ENCODE measurements at regions not wholly inside any gene's neighbourhood (a gene's known extent, or its start where the extent isn't known, plus 50 kb on each side); places are given as distances from the start of the nearest gene placed in this dataset.

DNA sequence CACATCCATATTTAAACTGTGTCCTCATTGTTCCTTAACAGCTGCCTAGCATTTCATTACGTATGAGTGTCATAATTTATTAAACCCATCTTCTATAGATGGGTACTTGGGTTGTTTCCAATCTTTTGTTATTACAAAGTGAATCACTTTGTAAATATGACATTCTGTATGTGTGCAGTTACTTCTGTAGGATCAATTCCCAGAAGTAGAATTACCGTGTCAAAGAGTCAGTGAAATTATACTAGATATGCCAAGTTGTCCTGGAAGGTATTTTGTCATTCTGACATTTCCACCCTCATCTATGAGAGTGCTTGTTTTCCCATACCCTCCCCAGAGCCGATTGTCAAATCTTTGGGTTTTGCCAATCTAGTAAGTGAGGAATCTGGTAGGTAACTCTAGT lies 194.5 kb upstream of the APCDD1 start:
- DNase-seq = no peak
- TF ChIP-seq, protein P1, sequence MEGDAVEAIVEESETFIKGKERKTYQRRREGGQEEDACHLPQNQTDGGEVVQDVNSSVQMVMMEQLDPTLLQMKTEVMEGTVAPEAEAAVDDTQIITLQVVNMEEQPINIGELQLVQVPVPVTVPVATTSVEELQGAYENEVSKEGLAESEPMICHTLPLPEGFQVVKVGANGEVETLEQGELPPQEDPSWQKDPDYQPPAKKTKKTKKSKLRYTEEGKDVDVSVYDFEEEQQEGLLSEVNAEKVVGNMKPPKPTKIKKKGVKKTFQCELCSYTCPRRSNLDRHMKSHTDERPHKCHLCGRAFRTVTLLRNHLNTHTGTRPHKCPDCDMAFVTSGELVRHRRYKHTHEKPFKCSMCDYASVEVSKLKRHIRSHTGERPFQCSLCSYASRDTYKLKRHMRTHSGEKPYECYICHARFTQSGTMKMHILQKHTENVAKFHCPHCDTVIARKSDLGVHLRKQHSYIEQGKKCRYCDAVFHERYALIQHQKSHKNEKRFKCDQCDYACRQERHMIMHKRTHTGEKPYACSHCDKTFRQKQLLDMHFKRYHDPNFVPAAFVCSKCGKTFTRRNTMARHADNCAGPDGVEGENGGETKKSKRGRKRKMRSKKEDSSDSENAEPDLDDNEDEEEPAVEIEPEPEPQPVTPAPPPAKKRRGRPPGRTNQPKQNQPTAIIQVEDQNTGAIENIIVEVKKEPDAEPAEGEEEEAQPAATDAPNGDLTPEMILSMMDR (IDR thresholded peaks at IDR 0.05) = no peak
- no peak overlapping the region for H3K4me3 Mint-ChIP-seq
- no peaks in the 10 kb centered on the region; the same call in 1 of the 2 replicates for H3K9me3 Mint-ChIP-seq
- H3K4me1 Mint-ChIP-seq (ENCODE audit: low read depth) = no peaks in the 10 kb centered on the region
- H3K36me3 Mint-ChIP-seq (ENCODE audit: low read depth) = no peaks in the 10 kb centered on the region
- H3K27me3 Mint-ChIP-seq (ENCODE audit: insufficient read depth) = peaks cover 22% of the 10 kb centered on the region
- no peak overlapping the region for H3K27ac Mint-ChIP-seq

DNA sequence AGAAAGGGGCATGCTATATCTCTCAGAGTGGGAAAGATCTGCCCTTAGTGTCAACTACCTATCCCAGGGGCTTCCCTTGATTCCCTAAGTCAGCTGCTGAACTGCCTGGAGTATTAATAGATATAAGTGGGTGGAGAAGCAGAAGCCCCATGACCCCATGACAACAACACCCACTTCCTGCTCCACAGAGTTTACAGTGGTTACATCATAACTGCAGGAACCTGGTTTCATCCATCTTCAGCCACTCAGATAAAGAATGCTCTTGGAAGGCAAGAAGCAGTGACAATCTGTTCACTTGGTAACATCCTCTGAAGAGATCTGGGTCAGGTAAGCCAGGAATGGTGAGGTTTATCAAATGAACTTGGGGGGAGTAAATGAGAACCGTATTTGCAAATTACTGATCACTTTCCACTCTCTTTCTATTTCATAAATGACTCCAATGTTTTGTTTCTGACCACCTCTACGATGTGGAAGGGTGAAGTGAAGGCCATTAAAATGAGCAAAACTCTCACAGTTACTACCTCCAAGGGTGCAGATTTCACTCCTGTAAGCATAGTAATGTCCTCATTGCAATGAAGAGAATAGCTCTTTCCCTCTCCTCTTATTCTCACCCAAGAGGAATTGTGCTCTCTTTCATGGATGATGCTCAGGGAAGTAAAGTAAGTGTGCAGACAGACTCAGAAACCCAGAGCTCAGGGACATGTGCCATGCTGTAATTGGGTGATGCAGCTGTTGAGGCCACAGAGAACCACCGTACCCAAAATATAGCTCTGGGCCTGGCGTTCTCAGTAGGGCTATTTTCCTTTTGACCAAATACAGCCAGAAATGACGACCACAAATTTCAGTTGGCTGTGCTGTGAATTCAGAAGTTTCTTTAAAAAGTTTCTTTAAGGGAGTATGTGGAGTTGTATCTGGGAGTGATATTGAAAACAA lies 192.8 kb upstream of the APCDD1 start:
- Mint-ChIP-seq H3K4me3 (no peak overlapping the region), H3K27me3 (ENCODE audit: insufficient read depth) (peaks cover 23% of the 10 kb centered on the region), H3K4me1 (ENCODE audit: low read depth) (peaks cover 14% of the 10 kb centered on the region; the same call in 1 of the 2 replicates), H3K9me3 (no peaks in the 10 kb centered on the region; the same call in 1 of the 2 replicates), H3K27ac (no peak overlapping the region), H3K36me3 (ENCODE audit: low read depth) (no peaks in the 10 kb centered on the region)
- no peak for DNase-seq
- TF ChIP-seq, protein P1 (IDR thresholded peaks at IDR 0.05) = no peak

DNA sequence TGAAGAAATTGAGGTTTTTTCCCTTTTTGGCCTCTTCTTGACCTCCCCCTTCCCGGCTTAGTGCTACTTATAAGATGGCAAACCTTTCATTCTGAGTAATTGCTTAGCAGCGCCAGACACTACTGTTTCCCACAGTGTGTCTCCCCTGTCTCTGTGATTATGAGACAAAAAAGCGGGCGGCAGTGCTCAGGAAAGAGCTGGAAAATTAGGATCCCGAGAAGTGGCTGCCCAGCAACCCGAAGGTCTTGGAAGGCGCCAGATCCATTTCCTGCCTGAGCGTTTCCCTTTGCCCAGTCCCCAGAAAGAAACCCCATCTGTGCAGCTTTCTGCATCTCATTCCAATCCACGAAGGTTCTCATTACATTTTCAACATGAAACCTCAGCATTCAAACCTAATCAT lies 191.9 kb upstream of the APCDD1 start:
- no peak overlapping the region for H3K4me3 Mint-ChIP-seq
- no peak for DNase-seq
- H3K27ac Mint-ChIP-seq = no peak overlapping the region
- H3K36me3 Mint-ChIP-seq (ENCODE audit: low read depth) = no peaks in the 10 kb centered on the region
- H3K4me1 Mint-ChIP-seq (ENCODE audit: low read depth) = peaks cover 17% of the 10 kb centered on the region; the same call in 1 of the 2 replicates
- TF ChIP-seq, protein P1 (IDR thresholded peaks at IDR 0.05) = no peak
- no peaks in the 10 kb centered on the region; the same call in 1 of the 2 replicates for H3K9me3 Mint-ChIP-seq
- H3K27me3 Mint-ChIP-seq (ENCODE audit: insufficient read depth) = peaks cover 14% of the 10 kb centered on the region; the same call in 1 of the 2 replicates

DNA sequence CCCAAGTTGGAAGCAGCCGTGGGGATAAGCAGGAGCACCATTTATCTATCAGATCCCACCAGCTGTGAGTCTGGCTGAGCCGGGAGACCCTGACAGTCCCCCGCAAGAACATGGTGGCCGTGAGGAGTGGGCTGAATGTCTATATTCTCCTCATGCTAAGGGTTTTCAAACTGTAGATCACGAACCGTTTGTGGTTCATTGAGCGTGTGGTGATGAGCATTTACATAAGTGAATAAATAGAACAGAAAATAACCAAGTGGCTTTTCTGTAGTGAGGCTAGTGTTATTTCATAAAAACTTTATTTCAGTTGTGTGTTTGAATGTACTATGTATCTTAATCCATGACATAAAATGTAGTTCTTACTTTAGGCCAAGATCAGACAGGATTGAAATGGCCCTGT lies 190.2 kb upstream of the APCDD1 start:
- H3K4me3 Mint-ChIP-seq = no peak overlapping the region
- TF ChIP-seq, protein P1 (IDR thresholded peaks at IDR 0.05) = no peak
- no peak overlapping the region for H3K27ac Mint-ChIP-seq
- H3K27me3 Mint-ChIP-seq (ENCODE audit: insufficient read depth) = peaks cover 16% of the 10 kb centered on the region
- H3K4me1 Mint-ChIP-seq (ENCODE audit: low read depth) = peaks cover 17% of the 10 kb centered on the region; the same call in 1 of the 2 replicates
- no peaks in the 10 kb centered on the region for H3K36me3 Mint-ChIP-seq (ENCODE audit: low read depth)
- DNase-seq = no peak
- H3K9me3 Mint-ChIP-seq = no peaks in the 10 kb centered on the region; the same call in 1 of the 2 replicates

DNA sequence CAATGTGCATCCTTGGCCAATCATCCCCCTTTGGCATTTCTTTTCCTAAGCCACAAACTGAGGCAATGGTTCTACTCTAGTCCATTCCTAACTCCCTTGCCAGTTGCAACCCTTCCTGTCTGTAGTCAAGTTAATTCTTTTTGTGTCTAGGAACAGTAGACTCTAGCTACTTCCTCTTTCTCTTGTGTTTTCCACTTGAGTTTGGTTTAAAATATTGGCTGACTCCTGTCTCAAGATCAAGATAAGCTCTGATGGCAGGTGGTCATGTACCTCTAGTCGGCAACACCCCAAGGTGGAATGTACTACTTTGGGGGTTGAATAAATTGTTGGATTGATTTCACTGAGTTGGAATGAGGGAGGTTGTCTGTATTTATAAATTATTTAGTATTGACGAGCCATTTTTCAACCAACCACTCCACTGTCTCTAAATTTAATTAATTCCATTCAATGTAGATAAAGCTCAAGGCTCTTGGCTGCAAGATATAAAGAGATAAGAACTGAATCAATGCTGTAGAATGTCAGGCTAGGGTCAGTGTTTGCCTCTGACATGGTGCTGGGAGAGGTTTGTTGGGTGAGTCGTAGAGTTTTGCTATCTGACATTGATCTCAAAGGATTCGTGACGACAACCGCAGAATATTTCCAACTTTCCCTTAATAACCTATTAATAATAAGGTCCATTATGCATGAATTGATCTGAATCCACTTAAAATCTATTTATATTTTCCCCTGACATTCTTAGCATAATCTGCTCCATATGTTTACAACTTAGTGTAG lies 188.7 kb upstream of the APCDD1 start:
- TF ChIP-seq, protein P1 (IDR thresholded peaks at IDR 0.05) = no peak
- DNase-seq = peak; percentile 42
- no peak overlapping the region for H3K4me3 Mint-ChIP-seq
- H3K27me3 Mint-ChIP-seq (ENCODE audit: insufficient read depth) = peaks cover 16% of the 10 kb centered on the region
- peaks cover 30% of the 10 kb centered on the region for H3K4me1 Mint-ChIP-seq (ENCODE audit: low read depth)
- no peak overlapping the region; the same call in 1 of the 2 replicates for H3K27ac Mint-ChIP-seq
- H3K36me3 Mint-ChIP-seq (ENCODE audit: low read depth) = no peaks in the 10 kb centered on the region
- H3K9me3 Mint-ChIP-seq = no peaks in the 10 kb centered on the region; the same call in 1 of the 2 replicates
